NCI-H460 (cell line): ENCODE measurements at regions not wholly inside any gene's neighbourhood (a gene's known extent, or its start where the extent isn't known, plus 50 kb on each side); places are given as distances from the start of the nearest gene placed in this dataset.
A peak's percentile ranks its signal among the peaks of the same experiment; 100 is the strongest.

Source experiments
- DNase-seq: peaks from one replicate; pipeline ENCODE4 v3.0.0-alpha.2; 2016; ENCODE audit warnings: low read depth; ENCODE audit errors: extremely low read depth

GRCh38 chrX:98795636-98796035 is 1614.4 kb downstream of the PCDH19 start:
- DNase-seq, result peak; percentile 12

- DNase-seq, result no peak
These were observed 1654.2 kb downstream of the PCDH19 start for GRCh38 chrX:98755912-98756311.

- DNase-seq, result no peak
These were observed 1678.3 kb downstream of the PCDH19 start for GRCh38 chrX:98731821-98732220.

GRCh38 chrX:98717970-98718369 is 1692.1 kb downstream of the PCDH19 start:
- DNase-seq, result no peak
